ENCODE measurements at regions not wholly inside any gene's neighbourhood (a gene's known extent, or its start where the extent isn't known, plus 50 kb on each side); places are given as distances from the start of the nearest gene placed in this dataset.
A peak's percentile ranks its signal among the peaks of the same experiment; 100 is the strongest.

- H3K9me3 Mint-ChIP-seq (ENCODE audit: unreplicated experiment): peaks cover 8% of the 10 kb centered on the region
These were observed 84.5 kb upstream of the ARHGEF9 start for GRCh38 chrX:63869506-63869905.

GRCh38 chrX:63855896-63856295, 70.9 kb upstream of the ARHGEF9 start:
- peak; percentile 8 for DNase-seq (ENCODE audit: low read depth)
- H3K27ac Mint-ChIP-seq (ENCODE audit: unreplicated experiment): peak overlapping the region; percentile 98

More at GRCh38 chrX:63869506-63869905, 84.5 kb upstream of the ARHGEF9 start:
- Mint-ChIP-seq H3K27me3 (ENCODE audit: low read depth, unreplicated experiment) (no peaks in the 10 kb centered on the region), H3K4me1 (ENCODE audit: low read depth, unreplicated experiment) (no peaks in the 10 kb centered on the region), H3K36me3 (ENCODE audit: low read depth, unreplicated experiment) (no peaks in the 10 kb centered on the region), H3K4me3 (ENCODE audit: unreplicated experiment) (no peak overlapping the region), H3K27ac (ENCODE audit: unreplicated experiment) (no peak overlapping the region)
- DNase-seq (ENCODE audit: low read depth): no peak
- no peaks in the 10 kb centered on the region for H3K79me2 ChIP-seq (ENCODE audit: insufficient read depth, low read length)
- no peaks in the 10 kb centered on the region for H3K4me1 ChIP-seq (ENCODE audit: insufficient read depth, low read length)
- TF ChIP-seq, protein P1, sequence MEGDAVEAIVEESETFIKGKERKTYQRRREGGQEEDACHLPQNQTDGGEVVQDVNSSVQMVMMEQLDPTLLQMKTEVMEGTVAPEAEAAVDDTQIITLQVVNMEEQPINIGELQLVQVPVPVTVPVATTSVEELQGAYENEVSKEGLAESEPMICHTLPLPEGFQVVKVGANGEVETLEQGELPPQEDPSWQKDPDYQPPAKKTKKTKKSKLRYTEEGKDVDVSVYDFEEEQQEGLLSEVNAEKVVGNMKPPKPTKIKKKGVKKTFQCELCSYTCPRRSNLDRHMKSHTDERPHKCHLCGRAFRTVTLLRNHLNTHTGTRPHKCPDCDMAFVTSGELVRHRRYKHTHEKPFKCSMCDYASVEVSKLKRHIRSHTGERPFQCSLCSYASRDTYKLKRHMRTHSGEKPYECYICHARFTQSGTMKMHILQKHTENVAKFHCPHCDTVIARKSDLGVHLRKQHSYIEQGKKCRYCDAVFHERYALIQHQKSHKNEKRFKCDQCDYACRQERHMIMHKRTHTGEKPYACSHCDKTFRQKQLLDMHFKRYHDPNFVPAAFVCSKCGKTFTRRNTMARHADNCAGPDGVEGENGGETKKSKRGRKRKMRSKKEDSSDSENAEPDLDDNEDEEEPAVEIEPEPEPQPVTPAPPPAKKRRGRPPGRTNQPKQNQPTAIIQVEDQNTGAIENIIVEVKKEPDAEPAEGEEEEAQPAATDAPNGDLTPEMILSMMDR (IDR thresholded peaks at IDR 0.05; ENCODE audit: insufficient read depth, low read depth, low read length): no peak
- no peak for TF ChIP-seq EZH2 (IDR thresholded peaks at IDR 0.05; ENCODE audit: insufficient read depth, low read length)
- no peak overlapping the region for H3K4me2 ChIP-seq (ENCODE audit: low read length)
- peak; percentile 76 for FAIRE-seq
- H4K20me1 ChIP-seq (ENCODE audit: insufficient read depth, low read length): no peaks in the 10 kb centered on the region
- H3K36me3 ChIP-seq (ENCODE audit: insufficient read depth, low read length): no peaks in the 10 kb centered on the region
- H3K27me3 ChIP-seq (ENCODE audit: insufficient read depth, low read length): no peaks in the 10 kb centered on the region
- H2AFZ ChIP-seq (ENCODE audit: low read depth, low read length): no peak overlapping the region
- H3K9me3 ChIP-seq (ENCODE audit: insufficient read depth, low read depth, low read length): no peaks in the 10 kb centered on the region
- no peak overlapping the region for H3K9ac ChIP-seq (ENCODE audit: low read length)
- no peak overlapping the region for H3K27ac ChIP-seq (ENCODE audit: low read depth, low read length)
- no peak overlapping the region for H3K4me3 ChIP-seq (ENCODE audit: insufficient read depth, low read depth, low read length)

GRCh38 chrX:63835361-63835760, 50.3 kb upstream of the ARHGEF9 start:
- DNase-seq (ENCODE audit: low read depth) (no peak), FAIRE-seq (no peak)
- Histone ChIP-seq H3K4me3 (ENCODE audit: insufficient read depth, low read depth, low read length) (no peak overlapping the region), H3K27ac (ENCODE audit: low read depth, low read length) (no peak overlapping the region), H2AFZ (ENCODE audit: low read depth, low read length) (no peak overlapping the region), H3K9me3 (ENCODE audit: insufficient read depth, low read depth, low read length) (no peaks in the 10 kb centered on the region), H3K4me2 (ENCODE audit: low read length) (no peak overlapping the region), H3K79me2 (ENCODE audit: insufficient read depth, low read length) (no peaks in the 10 kb centered on the region), H4K20me1 (ENCODE audit: insufficient read depth, low read length) (no peaks in the 10 kb centered on the region), H3K36me3 (ENCODE audit: insufficient read depth, low read length) (no peaks in the 10 kb centered on the region), H3K27me3 (ENCODE audit: insufficient read depth, low read length) (no peaks in the 10 kb centered on the region), H3K9ac (ENCODE audit: low read length) (no peak overlapping the region), H3K4me1 (ENCODE audit: insufficient read depth, low read length) (no peaks in the 10 kb centered on the region)
- no peaks in the 10 kb centered on the region for H3K27me3 Mint-ChIP-seq (ENCODE audit: low read depth, unreplicated experiment)
- H3K36me3 Mint-ChIP-seq (ENCODE audit: low read depth, unreplicated experiment): no peaks in the 10 kb centered on the region
- no peaks in the 10 kb centered on the region for H3K4me1 Mint-ChIP-seq (ENCODE audit: low read depth, unreplicated experiment)
- peaks cover 5% of the 10 kb centered on the region for H3K9me3 Mint-ChIP-seq (ENCODE audit: unreplicated experiment)
- TF ChIP-seq, protein P1 (IDR thresholded peaks at IDR 0.05; ENCODE audit: insufficient read depth, low read depth, low read length): no peak
- no peak for TF ChIP-seq EZH2 (IDR thresholded peaks at IDR 0.05; ENCODE audit: insufficient read depth, low read length)
- H3K27ac Mint-ChIP-seq (ENCODE audit: unreplicated experiment): no peak overlapping the region
- no peak overlapping the region for H3K4me3 Mint-ChIP-seq (ENCODE audit: unreplicated experiment)

More at GRCh38 chrX:63855896-63856295, 70.9 kb upstream of the ARHGEF9 start:
- no peak overlapping the region for H3K4me3 Mint-ChIP-seq (ENCODE audit: unreplicated experiment)
- no peaks in the 10 kb centered on the region for H3K36me3 Mint-ChIP-seq (ENCODE audit: low read depth, unreplicated experiment)
- Histone ChIP-seq H3K4me1 (ENCODE audit: insufficient read depth, low read length) (no peaks in the 10 kb centered on the region), H3K79me2 (ENCODE audit: insufficient read depth, low read length) (no peaks in the 10 kb centered on the region), H4K20me1 (ENCODE audit: insufficient read depth, low read length) (no peaks in the 10 kb centered on the region), H3K4me2 (ENCODE audit: low read length) (no peak overlapping the region), H3K4me3 (ENCODE audit: insufficient read depth, low read depth, low read length) (no peak overlapping the region), H3K27ac (ENCODE audit: low read depth, low read length) (no peak overlapping the region), H3K36me3 (ENCODE audit: insufficient read depth, low read length) (no peaks in the 10 kb centered on the region), H3K9ac (ENCODE audit: low read length) (no peak overlapping the region), H3K27me3 (ENCODE audit: insufficient read depth, low read length) (no peaks in the 10 kb centered on the region), H3K9me3 (ENCODE audit: insufficient read depth, low read depth, low read length) (no peaks in the 10 kb centered on the region), H2AFZ (ENCODE audit: low read depth, low read length) (no peak overlapping the region)
- H3K27me3 Mint-ChIP-seq (ENCODE audit: low read depth, unreplicated experiment): no peaks in the 10 kb centered on the region
- peaks cover 14% of the 10 kb centered on the region for H3K4me1 Mint-ChIP-seq (ENCODE audit: low read depth, unreplicated experiment)
- TF ChIP-seq, protein P1 (IDR thresholded peaks at IDR 0.05; ENCODE audit: insufficient read depth, low read depth, low read length): no peak
- no peak for TF ChIP-seq EZH2 (IDR thresholded peaks at IDR 0.05; ENCODE audit: insufficient read depth, low read length)
- H3K9me3 Mint-ChIP-seq (ENCODE audit: unreplicated experiment): peaks cover 1% of the 10 kb centered on the region
- FAIRE-seq: peak; percentile 99
